ENCODE measurements at regions not wholly inside any gene's neighbourhood (a gene's known extent, or its start where the extent isn't known, plus 50 kb on each side); places are given as distances from the start of the nearest gene placed in this dataset.

DNA sequence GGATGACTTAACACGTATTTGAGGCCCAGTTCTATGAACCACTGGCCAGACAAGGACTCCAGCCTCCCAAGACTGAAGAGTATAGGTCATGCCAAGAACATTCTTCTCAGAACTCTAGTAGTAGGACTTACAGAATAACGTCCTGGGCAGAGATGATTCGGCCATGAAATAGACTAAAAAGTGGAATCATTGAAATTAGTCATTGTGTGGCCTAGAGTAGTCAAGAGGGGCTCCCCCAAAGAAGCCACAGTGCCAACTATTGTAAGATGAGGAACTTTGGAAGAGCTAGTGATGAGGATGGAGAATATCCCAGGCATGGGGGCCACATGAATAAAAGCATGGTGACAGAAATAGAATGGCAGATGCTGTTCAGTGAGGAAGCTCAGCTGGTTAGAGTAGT, 101.1 kb downstream of the TRIB2 start:
- Histone ChIP-seq H3K27ac (ENCODE audit: low read length in 2 of 2) (no peak overlapping the region), H3K9ac (ENCODE audit: low read length) (no peak overlapping the region), H2AFZ (ENCODE audit: insufficient read depth, low read depth, low read length, poor library complexity, severe bottlenecking) (no peak overlapping the region), H3K4me1 (ENCODE audit: control insufficient read depth in 2 of 2, insufficient read depth in 2 of 2, low read length in 2 of 2) (peaks cover 0 to 5% of the 10 kb centered on the region in 2 donors), H3K36me3 (replicated peaks in 1 of 2; ENCODE audit: control extremely low read depth in 1 of 2, control insufficient read depth in 1 of 2, extremely low read depth in 1 of 2, insufficient read depth in 2 of 2, low read length in 1 of 2) (no peaks in the 10 kb centered on the region), H3K27me3 (replicated peaks in 1 of 4; ENCODE audit: control extremely low read depth in 1 of 4, control insufficient read depth in 3 of 4, insufficient read depth in 4 of 4, low read length in 3 of 4) (peaks cover 0 to 7% (median 1%) of the 10 kb centered on the region in 4 experiments), H3K4me2 (replicated peaks; ENCODE audit: low read depth, low read length, poor library complexity, severe bottlenecking) (no peak overlapping the region), H4K20me1 (ENCODE audit: control insufficient read depth, insufficient read depth, low read length, poor library complexity, severe bottlenecking) (no peaks in the 10 kb centered on the region), H3K79me2 (ENCODE audit: control insufficient read depth, insufficient read depth, low read length) (no peaks in the 10 kb centered on the region), H3K4me3 (ENCODE audit: control extremely low read depth in 1 of 5, extremely low read depth in 1 of 5, insufficient read depth in 1 of 5, low read depth in 2 of 5, low read length in 4 of 5) (no peak overlapping the region), H3K9me3 (ENCODE audit: control extremely low read depth in 1 of 3, control insufficient read depth in 2 of 3, insufficient read depth in 1 of 3, low read length in 2 of 3) (no peaks in the 10 kb centered on the region)
- Mint-ChIP-seq H3K27me3 (peaks cover 16% of the 10 kb centered on the region), H3K9me3 (ENCODE audit: insufficient read depth) (no peaks in the 10 kb centered on the region), H3K4me1 (peaks cover 7% of the 10 kb centered on the region), H3K4me3 (no peak overlapping the region), H3K27ac (no peak overlapping the region)
- POLR2A ChIA-PET = no interaction called here
- ATAC-seq (ENCODE audit: low read depth) (no peak), DNase-seq (no peak)
- WGBS (ENCODE audit: insufficient coverage) = 71% methylated on average over 3 of the region's 3 CpGs
- no peak for TF ChIP-seq EZH2 (IDR thresholded peaks at IDR 0.05; ENCODE audit: borderline replicate concordance, insufficient read depth, low read depth, low read length, poor library complexity, severe bottlenecking)
- TF ChIP-seq, protein P1, sequence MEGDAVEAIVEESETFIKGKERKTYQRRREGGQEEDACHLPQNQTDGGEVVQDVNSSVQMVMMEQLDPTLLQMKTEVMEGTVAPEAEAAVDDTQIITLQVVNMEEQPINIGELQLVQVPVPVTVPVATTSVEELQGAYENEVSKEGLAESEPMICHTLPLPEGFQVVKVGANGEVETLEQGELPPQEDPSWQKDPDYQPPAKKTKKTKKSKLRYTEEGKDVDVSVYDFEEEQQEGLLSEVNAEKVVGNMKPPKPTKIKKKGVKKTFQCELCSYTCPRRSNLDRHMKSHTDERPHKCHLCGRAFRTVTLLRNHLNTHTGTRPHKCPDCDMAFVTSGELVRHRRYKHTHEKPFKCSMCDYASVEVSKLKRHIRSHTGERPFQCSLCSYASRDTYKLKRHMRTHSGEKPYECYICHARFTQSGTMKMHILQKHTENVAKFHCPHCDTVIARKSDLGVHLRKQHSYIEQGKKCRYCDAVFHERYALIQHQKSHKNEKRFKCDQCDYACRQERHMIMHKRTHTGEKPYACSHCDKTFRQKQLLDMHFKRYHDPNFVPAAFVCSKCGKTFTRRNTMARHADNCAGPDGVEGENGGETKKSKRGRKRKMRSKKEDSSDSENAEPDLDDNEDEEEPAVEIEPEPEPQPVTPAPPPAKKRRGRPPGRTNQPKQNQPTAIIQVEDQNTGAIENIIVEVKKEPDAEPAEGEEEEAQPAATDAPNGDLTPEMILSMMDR (IDR thresholded peaks at IDR 0.05) = no peak
- intact Hi-C loops (cut with micrococcal nuclease) = no loop called here
- CTCF ChIA-PET = no interaction called here

DNA sequence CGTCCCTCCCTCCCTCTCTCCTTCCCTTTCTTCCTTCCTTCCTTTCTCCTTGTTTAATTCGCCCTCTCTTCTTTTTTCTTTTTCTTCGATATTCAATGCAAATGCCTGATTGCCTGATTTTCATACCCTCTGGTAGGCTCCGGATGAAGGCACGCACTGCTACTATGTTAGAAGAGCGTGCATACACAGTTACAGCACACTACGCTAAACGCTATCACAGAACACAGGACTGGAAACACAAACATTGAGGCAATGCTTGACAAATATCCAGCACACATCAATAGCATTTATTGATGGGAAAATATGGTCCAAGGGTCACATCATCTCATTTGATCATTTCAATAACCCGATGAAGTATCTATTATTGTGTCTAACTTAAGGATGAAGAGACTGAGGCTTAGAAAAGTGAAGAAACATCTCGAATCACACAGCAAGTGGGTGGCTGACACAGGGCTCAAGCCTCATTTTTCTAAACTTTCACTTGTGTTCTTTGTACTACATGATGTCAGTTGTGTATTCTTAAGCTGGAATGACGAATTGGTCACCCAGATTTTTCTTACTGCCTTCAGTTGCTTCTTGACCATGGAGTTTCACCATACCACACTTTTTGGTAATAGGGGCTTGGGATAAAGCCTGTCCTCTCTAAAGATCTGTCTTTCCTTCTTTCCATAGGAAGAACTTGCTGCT, 101.8 kb downstream of the TRIB2 start:
- no peak for ATAC-seq (ENCODE audit: low read depth)
- CTCF ChIA-PET = no interaction called here
- DNase-seq = no peak
- Mint-ChIP-seq H3K27me3 (peaks cover 23% of the 10 kb centered on the region), H3K27ac (no peak overlapping the region), H3K4me3 (no peak overlapping the region), H3K9me3 (ENCODE audit: insufficient read depth) (no peaks in the 10 kb centered on the region), H3K4me1 (peaks cover 7% of the 10 kb centered on the region)
- peaks cover 0 to 5% of the 10 kb centered on the region in 2 donors for H3K4me1 ChIP-seq (ENCODE audit: control insufficient read depth in 2 of 2, insufficient read depth in 2 of 2, low read length in 2 of 2)
- intact Hi-C loops (cut with micrococcal nuclease) = no loop called here
- TF ChIP-seq EZH2 (IDR thresholded peaks at IDR 0.05; ENCODE audit: borderline replicate concordance, insufficient read depth, low read depth, low read length, poor library complexity, severe bottlenecking) = no peak
- TF ChIP-seq, protein P1 (IDR thresholded peaks at IDR 0.05) = no peak
- POLR2A ChIA-PET = no interaction called here
- H3K4me3 ChIP-seq (ENCODE audit: control extremely low read depth in 1 of 5, extremely low read depth in 1 of 5, insufficient read depth in 1 of 5, low read depth in 2 of 5, low read length in 4 of 5) = no peak overlapping the region
- no peak overlapping the region for H3K27ac ChIP-seq (ENCODE audit: low read length in 2 of 2)
- H3K27me3 ChIP-seq (replicated peaks in 1 of 4; ENCODE audit: control extremely low read depth in 1 of 4, control insufficient read depth in 3 of 4, insufficient read depth in 4 of 4, low read length in 3 of 4) = peaks cover 0 to 7% (median 3%) of the 10 kb centered on the region in 4 experiments
- H2AFZ ChIP-seq (ENCODE audit: insufficient read depth, low read depth, low read length, poor library complexity, severe bottlenecking) = no peak overlapping the region
- no peak overlapping the region for H3K9ac ChIP-seq (ENCODE audit: low read length)
- H3K36me3 ChIP-seq (replicated peaks in 1 of 2; ENCODE audit: control extremely low read depth in 1 of 2, control insufficient read depth in 1 of 2, extremely low read depth in 1 of 2, insufficient read depth in 2 of 2, low read length in 1 of 2) = no peaks in the 10 kb centered on the region
- no peaks in the 10 kb centered on the region for H3K79me2 ChIP-seq (ENCODE audit: control insufficient read depth, insufficient read depth, low read length)
- no peak overlapping the region for H3K4me2 ChIP-seq (replicated peaks; ENCODE audit: low read depth, low read length, poor library complexity, severe bottlenecking)
- H3K9me3 ChIP-seq (ENCODE audit: control extremely low read depth in 1 of 3, control insufficient read depth in 2 of 3, insufficient read depth in 1 of 3, low read length in 2 of 3) = no peaks in the 10 kb centered on the region
- WGBS (ENCODE audit: insufficient coverage) = 91% methylated on average over 6 of the region's 11 CpGs
- H4K20me1 ChIP-seq (ENCODE audit: control insufficient read depth, insufficient read depth, low read length, poor library complexity, severe bottlenecking) = no peaks in the 10 kb centered on the region

Measured in B cell (primary cell).